NCI-H2029 (cell line): ENCODE measurements at regions not wholly inside any gene's neighbourhood (a gene's known extent, or its start where the extent isn't known, plus 50 kb on each side); places are given as distances from the start of the nearest gene placed in this dataset.
"Not testable (repeated sequence)": the region's sequence is repeated elsewhere in the genome, so short reads cannot be mapped to it uniquely, and the experiment has no call there.

Experiments
- DNase-seq: peaks from one replicate; lab custom pipeline; 2025; lab: John Stamatoyannopoulos, UW

DNA sequence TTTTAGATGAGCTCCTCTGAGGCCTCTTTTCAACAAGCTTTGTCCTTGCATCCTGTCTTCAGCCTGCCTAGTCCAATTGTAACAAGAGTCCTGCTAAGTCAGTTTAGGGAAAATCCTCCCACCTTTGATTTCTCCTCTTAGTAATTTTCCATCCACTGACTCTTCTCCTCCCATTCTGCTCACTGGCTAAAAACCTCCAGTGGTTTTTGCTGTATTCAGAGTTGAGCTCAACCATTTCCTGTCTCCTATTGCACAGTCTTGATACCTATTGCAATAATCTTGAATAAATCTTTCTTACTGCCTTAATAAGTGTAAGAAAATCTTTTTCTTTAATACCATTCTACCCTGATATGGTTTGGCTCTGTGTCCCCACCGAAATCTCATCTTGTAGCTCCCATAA is 117.8 kb upstream of the ENPP6 start:
- no peak for DNase-seq

DNA sequence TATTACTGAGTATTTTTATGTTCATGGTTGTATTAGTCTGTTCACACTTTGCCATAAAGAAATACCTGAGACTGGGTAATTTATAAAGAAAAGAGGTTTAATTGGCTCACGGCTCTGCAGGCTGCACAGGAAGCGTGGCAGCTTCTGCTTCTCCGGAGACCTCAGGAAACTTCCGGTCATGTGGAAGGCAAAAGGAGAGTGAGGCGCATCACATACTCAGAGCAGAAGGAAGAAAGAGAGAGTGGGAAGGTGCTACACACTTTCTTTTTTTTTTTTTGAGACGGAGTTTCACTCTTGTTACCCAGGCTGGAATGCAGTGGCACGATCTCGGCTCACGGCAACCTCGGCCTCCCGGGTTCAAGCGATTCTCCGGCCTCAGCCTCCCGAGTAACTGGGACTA is 115.8 kb upstream of the ENPP6 start:
- not testable (repeated sequence) for DNase-seq

DNA sequence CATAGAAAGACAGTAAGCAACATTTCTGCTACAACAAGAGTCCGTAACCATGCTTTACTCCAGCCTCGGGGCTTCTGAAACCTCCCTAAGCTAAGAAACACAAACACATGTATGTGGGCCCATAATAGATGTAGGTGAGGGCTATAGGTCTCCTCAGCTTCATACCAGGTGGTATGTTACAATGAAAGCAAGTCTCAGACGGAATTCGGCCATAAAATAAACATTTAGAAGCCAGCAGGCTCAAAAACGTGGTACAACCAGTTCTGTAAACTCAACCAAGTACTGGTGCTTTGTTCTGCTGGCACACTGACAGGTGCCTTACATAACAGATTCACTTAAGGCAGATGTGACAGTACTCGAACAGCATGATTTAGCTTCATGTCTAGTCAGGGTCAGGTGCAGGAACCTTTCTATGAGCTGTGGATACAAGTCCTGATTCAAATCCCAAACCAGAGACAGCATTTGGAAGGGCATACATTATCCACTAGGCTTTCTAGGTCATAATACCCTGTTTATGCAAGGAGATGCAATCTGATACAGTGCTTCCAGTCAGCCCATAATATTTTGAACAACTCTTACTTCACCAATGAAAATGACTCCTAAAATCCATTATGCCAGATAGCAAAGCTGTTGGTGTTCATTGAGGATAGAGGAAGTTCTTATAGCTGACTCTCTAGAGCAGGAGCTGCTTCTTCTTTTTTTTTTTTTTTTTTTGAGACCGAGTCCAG is 113.8 kb upstream of the ENPP6 start:
- DNase-seq: peak; percentile 88

DNA sequence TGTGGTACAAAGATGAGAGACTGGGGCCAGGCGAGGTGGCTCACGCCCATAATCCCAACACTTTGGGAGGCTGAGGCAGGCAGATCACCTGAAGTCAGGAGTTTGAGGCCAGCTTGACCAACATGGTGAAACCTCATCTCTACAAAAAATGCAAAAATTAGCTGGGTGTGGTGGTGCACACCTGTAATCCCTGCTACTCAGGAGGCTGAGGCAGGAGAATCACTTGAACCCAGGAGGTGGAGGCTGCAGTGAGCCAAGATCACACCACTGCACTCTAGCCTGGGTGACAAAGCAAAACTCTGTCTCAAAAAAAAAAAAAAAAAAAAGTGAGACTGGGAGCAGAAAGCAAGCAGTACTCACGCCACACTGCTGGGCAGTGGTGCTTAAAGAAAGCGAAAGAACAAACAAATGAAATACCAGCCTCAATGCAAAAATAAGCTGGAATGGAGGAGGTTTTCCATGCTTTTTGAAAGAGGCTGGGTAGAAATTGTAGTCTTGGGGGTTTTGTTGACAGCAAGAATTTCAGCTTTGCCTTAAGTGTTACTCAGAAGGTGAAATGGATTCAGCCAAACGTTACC is 112.9 kb upstream of the ENPP6 start:
- not testable (repeated sequence) for DNase-seq

DNA sequence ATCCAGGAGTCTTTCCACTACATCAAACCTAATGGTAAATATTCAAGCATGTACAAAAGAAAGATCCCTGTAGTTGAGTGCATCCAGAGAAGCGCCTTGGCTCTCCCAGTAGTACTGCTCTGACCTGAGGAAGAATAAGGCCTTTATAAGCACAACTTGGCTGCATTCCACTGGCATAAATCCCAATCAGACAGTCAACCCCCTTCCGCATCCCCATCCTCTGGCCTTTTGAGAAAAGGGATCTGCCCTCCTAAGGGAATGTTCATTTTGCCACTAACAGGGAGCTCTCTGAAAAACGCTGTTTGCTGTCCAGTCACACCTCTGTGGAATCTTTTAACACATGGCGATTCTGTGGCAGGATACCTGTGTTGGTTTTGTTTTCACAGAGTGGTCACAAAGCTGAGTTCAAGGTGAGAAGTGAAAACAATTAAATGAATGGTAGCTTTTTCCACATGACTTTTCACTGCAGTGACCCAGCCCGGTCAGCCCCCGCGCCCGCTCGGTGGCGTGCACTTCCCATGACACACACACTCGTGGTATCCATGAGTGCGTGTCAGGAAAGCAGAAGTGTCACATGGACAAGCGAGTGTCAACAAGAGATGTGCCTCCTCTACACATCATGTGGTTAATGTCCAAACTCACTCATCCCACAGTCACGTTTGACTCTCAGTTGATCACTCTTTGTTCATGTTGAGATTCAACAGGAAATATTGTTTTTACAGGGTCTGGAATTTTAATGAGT is 112.2 kb upstream of the ENPP6 start:
- DNase-seq: peak; percentile 4

DNA sequence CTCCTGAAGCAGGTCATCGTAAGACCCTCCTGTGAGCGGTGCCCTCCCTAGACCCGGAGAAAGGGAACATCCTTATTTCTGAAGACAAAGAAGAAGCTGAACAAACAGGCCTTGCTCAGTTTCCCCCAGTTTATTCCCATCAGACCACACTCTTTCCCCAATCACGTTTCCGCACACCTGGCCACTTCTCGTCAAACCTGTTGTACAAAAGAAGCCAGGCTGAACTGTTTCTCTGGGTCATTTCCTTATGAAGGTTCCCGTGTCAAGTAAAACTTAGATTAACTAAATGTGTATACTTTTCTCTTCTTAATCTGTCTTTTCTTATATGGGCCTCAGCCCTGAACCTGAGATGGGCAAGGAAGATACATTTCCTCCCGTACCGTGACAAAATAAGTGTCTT is 111.6 kb upstream of the ENPP6 start:
- no peak for DNase-seq

DNA sequence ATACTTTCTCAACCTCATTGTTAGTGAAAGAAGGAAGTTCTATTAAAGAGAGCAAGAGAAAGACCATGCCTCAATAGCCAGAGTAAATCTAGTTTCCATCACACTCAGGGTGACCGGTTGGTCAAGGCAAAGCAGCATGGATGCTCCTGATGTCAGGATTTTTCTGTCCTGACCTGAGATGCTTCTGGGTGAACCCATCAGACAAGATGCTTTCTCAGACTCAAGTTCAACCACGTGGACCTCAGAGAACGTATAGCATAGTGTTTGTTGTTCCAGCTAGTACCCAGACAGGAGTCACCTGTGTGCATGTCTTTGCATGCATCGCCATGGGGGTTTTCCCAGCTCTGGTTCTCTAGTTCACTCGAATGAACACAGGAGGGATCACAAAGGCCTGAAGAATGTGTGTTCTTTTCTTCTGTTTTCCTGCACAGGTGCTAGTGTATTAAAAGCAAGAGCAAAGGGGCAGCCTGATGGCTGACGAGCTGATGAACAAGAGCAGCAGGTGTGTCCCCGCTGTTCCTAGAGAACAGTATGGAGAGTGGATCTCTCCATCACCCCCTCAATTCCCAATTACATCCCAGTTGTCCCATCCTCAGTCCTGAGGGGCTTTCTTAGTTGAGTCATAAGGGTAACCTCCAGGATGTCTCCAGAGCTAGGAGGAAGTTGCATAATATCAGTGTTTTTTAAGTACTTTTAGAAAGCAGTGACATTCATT is 110.5 kb upstream of the ENPP6 start:
- DNase-seq: no peak

DNA sequence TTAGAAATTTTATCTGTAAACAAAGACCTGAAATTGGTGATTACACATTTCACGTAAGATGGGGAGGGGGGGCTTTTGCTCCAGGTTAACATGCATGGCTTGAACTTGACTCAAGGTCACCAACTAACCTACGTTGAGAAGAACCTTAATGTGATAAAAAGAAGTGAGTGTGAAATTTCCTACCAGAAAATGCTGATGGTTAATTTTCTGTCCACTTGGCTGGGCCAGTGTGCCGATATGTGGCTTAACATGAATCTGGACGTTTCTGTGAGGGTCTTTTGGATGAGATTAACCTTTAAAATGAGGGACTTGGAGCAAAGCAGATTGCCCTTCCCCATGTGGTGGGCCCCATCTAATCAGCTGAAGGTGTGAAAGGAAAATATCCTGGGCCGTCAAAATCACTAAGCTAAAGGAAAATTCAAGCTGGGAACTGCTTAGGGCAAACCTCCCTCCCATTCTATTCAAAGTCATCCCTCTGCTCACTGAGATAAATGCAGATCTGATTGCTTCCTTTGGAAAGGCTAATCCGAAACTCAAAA is 107.3 kb upstream of the ENPP6 start:
- DNase-seq: no peak

DNA sequence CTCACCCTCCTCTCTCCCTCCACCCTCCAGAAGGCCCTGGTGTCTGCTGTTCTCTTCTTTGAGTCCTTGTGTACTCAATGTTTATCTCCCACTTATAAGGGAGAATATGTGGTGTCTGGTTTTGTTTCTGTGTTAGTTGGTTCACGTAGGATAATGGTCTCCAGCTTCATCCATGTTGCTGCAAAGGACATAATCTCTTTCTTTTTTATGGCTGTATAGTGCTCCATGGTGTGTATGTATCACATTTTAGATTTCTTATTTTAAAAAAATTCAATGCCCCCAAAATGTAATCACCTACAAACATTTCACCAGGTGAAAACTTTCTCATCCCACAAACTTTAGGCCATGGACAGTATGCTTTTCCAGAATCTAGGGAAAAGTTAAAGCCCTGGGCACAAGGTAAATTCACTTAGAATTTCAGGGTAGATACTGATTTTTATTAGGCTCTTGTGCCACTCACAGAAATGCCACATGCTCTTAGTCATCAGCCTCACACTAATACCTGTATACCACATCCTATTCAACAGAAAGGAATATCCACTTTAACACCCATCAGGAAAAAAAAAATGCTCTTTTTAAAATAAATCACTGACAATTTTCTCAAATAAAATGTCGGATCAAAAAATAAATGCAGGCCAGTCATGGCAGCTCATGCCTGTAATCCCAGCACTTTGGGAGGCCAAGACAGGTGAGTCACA is 104.8 kb upstream of the ENPP6 start:
- DNase-seq: no peak

DNA sequence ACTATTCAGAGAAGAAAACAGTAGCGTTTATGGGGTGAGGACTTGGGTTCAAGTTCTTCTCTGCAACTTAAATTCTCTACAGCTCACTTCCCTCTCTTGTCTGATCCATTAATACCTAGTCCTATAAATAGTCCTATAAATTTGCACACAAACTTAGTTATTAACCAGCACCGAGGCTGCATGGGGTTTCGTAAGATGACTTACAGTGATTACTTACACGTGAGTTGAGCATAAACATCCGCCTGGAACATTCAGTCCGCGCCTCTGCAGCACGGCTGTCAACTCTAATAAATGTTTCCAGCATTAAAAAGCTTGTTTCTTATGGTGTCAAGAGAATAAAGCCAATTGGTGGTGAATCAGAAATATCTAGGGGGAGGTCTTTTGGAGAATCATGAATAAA is 103.0 kb upstream of the ENPP6 start:
- no peak for DNase-seq

DNA sequence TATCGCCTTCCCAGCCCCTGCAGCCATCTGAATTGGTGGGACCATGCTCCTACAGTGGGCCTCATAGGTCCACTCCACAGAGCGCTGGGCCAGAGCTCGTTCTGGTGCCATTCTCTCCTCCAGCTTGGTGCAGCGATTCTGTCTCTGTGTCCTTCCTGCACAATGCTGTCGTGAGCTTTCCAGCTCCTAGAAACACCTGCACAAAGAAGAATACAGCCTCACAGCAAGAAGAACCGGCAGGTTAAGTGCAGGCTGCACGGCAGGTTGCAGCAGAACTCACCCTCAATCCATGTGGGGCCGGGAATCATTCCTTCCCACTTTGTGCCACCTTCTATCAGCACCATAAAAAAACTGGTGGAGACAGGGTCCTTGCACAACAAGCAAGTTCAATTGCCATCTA is 101.2 kb upstream of the ENPP6 start:
- no peak for DNase-seq

DNA sequence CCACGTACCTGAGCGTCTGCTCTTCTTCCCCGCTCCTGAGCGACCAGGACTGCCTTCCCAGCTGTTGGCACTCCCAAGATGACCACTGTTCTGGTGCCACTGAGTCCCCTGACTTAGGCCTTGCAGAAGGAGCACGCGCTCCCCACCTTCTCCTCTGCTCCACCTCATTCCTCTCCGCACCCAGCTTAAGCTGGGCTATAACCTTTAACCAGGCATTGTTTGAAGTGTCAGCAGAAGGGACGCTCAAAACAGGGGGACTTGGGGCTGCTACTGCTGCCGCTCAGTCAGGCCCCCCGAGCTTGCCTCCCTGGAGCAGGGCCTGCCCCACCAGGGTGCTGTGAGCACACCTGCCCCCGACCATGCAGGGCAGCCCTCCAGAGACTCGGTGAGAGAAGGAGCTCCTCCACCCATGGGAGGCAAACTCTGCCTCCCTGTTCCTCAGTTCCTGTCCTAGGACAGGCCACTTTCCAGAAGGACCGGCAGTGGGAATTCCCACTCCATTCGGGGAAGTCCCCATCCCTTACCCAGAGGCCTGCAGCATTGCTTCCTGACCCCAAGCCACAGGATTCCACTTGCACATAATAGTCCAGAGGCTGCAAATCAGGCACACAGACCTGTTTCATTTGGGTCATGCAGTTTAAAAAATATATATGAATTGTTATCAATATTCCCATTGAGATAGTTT is 99.7 kb upstream of the ENPP6 start:
- DNase-seq: no peak

DNA sequence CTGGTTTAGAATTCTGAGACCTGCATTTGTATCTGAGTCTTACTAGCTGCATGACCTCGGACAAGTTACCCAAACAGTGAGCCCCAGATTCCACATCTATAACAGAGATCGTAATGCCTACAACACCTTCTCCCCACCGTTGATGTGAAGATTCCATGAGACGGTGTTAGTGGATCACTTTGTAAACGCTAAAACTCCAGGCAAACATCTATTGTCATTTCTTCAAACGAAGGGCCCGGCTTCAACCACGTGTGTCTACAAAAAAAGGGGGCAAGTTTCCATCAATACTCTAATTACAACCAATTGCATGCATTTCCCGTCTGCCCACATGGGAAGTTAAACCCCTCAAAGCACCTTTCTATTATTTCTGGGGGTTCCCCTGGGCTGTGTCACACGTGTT is 99.1 kb upstream of the ENPP6 start:
- DNase-seq: no peak

DNA sequence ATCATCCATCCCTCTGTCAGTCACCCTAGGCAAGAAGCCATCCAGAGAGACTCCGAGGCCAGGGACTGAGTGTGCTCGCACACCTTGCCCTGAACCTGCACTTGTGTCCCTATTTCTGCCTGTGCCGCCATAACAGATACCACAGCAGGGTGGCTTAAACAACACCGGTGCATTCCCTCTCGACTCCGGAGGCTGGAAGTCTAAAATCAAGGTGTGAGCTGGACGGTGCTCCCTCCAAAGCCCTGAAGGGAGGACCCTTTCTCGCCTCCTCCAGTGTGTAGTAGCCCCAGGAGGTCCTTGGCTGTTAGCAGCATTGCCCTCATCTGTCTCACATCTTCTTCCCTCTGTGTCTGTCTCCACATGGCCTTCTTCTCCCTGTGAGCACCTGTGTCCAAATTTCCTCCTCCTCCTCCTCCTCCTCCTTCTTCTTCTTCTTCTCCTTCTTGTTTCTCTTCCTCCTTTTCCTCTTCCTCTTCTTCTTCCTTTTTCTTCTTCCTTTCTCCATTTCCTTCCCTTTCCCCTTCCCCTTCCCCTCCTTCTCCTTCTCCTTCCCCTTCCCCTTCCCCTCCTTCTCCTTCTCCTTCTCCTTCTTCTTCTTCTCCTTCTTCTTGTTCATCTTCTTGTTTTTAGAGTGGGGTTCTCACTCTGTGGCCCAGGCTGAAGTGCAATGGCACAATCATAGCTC is 98.1 kb upstream of the ENPP6 start:
- DNase-seq: no peak

DNA sequence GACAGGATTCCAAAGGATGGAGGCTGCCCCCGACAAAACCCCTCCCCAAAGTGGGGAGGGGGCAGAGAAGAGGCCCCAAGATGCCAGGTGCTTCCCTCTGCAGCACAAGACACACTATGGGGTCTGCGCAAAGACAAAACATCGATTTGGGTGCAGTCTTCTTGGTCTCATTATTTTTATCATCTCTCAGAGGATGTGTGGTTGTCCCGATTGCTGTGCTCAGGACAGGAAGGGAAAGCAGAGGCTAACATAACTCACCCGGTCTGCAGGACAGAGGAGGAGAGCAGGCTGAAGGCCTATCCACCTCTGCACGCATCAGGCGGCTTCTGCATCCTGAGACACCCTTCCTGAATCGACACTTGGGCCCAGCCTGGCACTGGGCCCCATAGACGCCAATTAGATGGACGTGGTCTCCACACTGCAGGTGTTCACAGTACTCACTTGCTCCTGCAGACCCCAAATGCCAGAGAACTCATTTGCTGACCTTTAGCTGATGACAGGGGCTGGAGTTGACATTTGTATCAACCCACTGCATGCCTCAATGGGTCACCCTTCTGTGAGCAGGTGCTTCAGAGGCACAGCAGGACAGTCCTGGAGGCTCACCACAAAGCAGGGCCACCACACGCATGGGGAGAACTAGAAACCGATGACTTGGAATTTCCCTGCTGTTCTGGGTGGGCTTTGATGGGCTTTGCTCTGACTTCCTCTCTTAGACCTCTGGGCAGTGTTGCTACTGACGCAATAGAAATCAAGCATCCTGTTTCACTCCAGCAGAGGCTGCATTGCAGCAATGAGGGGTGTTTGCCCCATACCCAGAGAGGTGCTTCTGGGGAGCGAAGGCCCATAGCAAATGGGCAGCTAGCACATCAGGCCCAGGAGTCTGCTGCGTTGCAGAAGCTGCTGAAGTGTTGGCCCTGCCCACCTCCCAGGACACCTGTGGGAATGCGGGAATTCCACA is 96.3 kb upstream of the ENPP6 start:
- DNase-seq: no peak

DNA sequence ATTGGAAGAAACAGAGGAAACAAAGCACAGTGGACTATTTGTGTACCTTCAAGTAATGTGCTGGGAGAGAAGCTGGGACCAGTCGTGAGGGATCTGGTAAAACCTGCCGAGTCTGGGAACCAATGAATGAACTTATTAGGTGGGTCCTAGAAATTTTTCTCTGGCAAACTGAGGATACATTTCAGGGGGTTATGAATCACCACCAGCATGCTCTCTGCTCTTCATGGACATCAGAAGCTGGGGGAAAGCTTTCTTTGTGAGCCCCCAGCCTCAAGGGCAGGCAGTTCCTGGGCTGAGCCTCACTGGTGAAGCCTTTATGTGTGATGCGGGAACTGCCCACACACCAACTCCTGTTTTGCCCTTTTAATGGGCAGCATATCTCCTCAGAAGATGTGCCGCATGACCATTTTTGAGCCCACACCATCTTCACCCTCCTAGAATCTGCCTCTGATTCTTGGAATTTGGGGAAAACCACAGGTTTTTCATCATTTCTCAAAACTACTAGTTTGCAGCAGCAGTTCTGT is 95.4 kb upstream of the ENPP6 start:
- no peak for DNase-seq

DNA sequence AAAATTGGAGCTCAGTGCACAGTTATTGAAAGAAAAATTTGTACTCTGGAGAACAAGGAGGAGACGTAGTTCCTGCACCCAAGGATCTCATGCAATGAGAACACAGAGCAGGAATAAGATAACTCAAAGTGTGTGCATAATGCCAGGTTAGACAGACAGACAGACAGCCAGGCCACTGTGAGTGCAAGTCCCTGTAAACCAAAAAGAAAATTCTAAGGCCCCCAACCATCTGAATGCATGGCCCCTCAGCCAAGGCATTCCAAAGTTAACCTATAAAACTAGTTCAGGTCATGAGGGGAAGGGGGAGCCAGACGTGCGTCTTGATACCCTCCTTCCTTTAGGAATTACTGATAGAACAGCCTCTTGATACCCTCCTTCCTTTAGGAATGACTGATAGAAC is 94.5 kb upstream of the ENPP6 start:
- no peak for DNase-seq

DNA sequence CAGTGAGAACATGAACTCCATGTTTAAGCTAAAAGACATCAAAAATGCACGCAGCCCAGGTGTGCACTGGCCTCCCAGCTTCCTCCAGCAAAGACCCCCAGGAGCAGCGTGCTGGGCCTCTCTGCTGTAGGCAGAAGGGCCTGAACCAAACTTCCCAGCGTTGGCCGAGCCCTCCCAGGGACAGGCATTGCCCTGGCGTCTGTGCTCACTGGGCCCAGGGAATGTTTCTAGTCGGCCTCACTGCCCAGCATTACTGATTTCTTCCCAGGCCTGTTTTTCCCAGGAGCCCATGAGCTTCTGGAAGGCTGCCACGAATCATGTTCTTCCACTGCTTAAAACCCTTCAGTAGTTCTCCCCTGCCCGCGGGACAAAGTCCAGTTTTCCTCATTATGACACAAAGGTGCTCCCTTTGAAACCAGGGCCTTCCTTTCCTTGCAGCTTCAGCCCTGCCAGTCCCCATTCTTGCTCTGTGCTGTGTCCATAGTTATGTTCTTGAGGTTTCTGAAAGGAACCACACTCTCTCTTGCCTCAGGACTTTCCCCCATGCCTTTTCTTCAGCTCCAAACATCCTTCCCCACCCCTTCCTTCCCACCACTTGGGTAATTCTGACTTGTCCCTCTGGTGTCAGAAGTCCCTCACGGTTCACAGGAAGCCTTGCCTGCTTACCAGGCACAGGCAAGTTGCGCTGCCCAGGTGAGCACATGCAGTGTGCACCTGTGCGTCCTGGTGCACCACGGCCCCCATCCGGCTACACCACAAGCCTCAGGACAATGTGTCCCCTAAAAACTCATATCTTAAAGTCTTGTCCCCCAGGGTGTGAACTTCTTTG is 93.4 kb upstream of the ENPP6 start:
- DNase-seq: no peak
